Activated T-cell treated with anti-CD3 and anti-CD28 coated beads, Interleukin-2, amount 50 U/mL, for 48 hours (primary cell): ENCODE measurements at regions not wholly inside any gene's neighbourhood (a gene's known extent, or its start where the extent isn't known, plus 50 kb on each side); places are given as distances from the start of the nearest gene placed in this dataset.

Source experiments
- DNase-seq, 2 experiments: peaks; one replicate each; pipeline ENCODE4 v3.0.0-alpha.2; 2020

DNA sequence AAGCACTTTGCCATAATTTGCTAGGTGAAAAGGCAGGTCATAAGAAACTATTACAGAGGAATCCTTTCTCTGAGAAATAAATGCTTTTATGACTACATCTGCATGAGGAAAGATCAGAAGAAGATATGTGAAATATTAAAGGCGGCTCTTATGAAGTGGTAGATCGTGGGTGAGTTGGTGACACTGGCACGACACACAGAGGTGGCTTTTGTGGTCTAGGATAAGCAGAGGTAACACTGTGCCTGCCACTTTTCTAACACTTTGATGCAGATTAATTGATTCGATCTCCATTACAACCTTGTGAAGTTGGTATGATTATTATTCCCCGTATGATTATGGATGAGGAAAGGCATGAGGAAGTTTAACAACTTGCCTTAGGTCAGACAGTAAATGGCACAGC, 60.0 kb upstream of the ELK3 start:
- no peak for DNase-seq

DNA sequence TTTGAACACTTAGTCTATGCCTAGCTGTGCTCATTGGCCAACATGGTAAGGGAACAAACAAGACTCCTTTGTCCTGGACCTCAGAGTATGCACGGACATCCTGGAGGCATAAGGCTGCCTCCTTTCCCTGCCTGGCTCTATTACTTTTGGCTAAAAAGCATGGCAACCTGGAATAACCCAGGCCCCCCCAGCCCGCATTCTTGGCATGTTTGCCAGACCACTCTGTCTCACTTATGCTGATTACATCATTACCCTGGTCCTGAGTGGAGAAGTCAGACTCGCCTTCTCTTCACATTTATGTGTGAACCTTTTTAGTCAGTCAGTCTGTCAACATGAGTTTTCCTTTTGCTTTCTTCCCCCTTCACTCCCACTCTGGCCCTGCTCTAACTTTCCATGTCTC, 58.0 kb upstream of the ELK3 start:
- DNase-seq, result no peak

DNA sequence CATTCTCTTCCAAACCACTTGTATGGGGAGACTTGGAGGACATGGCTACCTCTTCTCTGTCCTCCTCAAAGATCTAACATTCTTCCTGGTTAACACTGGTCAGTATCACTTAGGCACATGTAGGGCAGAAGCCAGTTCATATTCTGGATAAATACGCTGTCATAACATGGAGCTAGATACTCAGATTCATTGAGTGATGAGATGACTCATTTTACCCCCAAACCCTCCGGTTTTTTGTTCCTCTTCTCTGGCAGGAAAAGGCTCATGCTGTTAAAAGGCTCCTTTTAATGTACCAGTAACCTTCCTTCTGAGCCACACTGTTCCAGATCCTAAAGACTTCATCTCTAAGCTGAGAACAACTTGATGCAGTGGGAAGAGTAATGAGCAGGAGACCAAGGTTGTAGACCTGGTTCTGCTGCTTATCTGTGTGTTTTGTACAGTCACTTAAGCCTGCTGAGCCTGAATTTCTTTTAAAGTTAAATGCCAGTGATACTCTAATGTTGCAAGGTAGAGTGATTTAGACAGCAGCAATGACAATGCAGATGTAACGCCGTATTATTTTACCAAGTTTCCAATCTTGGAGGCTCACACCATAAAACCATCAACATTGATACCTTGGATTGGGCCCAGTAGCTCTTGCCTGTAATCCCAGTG, 57.3 kb upstream of the ELK3 start:
- no peak for DNase-seq

DNA sequence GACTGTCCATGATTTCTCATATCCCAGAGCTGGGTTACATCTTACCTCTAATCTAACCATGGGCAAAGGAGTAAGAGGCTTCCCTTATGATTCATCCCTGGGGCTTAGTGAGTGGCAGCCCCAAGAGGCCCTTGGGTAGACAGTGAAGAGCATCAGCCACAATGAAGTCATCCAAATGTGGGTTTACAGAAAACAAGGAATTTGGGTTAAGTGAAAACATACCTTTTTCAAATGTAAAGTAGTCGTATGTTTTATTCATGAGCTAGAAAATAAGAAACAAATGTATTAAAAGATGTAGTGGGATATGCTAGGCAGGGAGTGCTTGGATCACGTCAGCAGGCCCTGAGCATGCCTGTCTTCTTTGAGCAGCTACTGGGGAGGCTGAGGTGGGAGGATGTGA, 54.0 kb upstream of the ELK3 start:
- DNase-seq, result no peak

DNA sequence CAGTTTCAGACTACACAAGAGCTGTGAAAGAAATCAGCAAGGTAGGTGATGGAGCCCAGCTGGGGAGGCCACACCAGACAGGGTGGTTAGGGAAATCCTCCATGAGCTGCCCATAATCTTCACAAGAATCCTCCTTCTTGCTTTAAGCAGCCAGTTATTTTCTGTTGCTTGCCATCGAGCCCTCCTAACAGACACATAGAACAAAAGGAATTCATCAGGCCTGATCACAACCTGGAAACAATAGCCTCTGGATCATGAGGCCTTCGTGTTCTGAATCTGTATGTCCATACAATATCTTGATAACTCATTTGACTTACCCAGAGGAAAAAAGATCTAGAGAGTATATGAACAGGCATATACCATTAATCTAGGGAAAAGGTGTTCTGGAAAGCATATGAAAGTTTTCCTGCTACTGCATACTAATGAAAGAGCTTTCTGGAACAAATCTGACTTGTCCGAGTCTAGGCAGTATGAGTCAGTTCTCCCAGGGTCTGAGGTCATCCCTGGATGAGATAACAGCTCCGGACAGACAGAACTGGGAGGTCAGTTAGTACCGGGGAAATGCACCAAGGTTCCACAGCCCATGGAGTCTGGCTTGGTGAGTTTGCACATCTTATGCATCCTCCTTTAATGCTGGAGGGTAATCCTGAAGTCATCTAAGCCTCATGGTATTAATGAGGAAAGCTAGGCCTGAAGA, 52.8 kb upstream of the ELK3 start:
- DNase-seq, result no peak

DNA sequence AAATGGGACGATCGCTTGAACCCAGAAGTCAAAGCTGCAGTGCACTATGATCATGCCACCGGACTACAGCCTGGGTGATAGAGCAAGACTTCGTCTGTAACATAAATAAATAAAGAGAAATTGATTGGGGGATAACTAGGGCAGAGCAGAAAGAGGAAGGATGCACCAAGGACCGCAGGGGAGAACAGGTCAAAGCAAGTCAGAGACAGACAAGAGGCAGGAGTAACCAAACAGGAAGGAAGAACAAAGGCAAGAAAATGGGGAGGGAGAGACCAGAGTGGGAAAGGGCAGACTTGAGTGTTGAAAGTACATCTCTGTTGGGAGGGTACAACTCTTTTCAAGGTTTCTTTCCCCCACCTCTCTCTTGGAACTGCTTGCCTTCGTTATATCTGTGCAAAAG, 50.8 kb upstream of the ELK3 start:
- no peak for DNase-seq

DNA sequence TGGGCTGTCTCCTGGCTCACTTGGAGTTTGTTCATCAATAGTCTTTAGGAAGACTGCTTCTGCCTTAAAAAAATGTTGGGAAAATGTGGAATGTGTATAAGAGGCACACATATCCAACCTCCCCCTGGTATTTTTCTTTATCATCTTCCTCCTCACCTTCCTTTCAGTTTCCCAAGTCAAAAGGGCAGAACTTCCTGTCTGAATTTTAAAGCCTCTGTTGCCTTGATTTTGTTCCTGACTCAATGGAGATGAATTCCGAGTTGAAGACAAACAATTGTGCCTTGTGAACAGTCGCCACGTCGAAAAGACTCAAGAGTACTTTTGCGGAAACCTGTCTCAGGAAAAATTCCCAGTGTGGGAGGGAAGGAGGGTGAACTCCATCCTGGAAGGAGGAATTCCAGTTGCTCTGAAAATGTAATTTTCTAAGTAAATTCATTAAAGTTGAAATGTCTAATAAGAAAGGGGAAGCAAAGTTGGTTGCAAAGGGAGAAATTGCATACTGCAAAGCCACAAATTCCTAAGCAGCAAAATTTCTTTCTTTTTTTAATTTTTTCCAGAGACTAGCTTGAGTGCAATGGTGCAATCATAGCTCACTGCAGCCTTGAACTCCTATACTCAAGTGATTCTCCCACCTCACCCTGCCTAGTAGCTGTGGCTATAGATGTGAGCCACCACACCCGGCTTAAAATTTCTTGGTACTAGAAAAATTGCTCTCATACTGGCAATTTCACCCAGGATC, 50.2 kb upstream of the ELK3 start:
- no peak for DNase-seq
